Neural cell (in vitro differentiated cells): ENCODE measurements at regions not wholly inside any gene's neighbourhood (a gene's known extent, or its start where the extent isn't known, plus 50 kb on each side); places are given as distances from the start of the nearest gene placed in this dataset.

Experiments
- H2AFZ ChIP-seq: fragments of 200-600, 300-800 bp; sonication (generic), shearing (Covaris generic); 2 replicates; pipeline ENCODE4 v1.6.0; 2014; ENCODE audit warnings: low read depth, mild to moderate bottlenecking, antibody characterized with exemption, low read length, moderate library complexity
- H3F3A ChIP-seq: fragments of 200-600 bp; shearing (Covaris generic); 2 replicates; pipeline ENCODE4 v1.6.1; 2016; ENCODE audit warnings: mild to moderate bottlenecking, moderate library complexity, mixed read lengths, antibody characterized with exemption, low read length; ENCODE audit not compliant: insufficient read depth, poor library complexity, severe bottlenecking
- H3K27ac ChIP-seq: fragments of 200-600, 300-800 bp; sonication (generic), shearing (Covaris generic); 2 replicates; pipeline ENCODE4 v1.5.1; 2014; ENCODE audit warnings: mild to moderate bottlenecking, low read length, moderate library complexity
- H3K27me3 ChIP-seq: fragments of 300-800, 200-600 bp; sonication (generic), shearing (Covaris generic); 2 replicates; pipeline ENCODE4 v1.6.0; 2014; ENCODE audit warnings: mild to moderate bottlenecking, low read depth, low read length, moderate library complexity; ENCODE audit not compliant: insufficient read depth
- H3K36me3 ChIP-seq: fragments of 300-800, 200-600 bp; sonication (generic), shearing (Covaris generic); 2 replicates; pipeline ENCODE4 v1.5.1; 2014; ENCODE audit warnings: mild to moderate bottlenecking, antibody characterized with exemption, low read length, moderate library complexity; ENCODE audit not compliant: insufficient read depth
- H3K4me2 ChIP-seq: fragments of 300-800, 200-600 bp; sonication (generic), shearing (Covaris generic); 2 replicates; pipeline ENCODE4 v1.6.0; 2014; ENCODE audit warnings: mild to moderate bottlenecking, low read length
- H3K4me3 ChIP-seq: fragments of 300-800, 200-600 bp; sonication (generic), shearing (Covaris generic); 2 replicates; pipeline ENCODE4 v1.5.1; 2014; ENCODE audit warnings: mild to moderate bottlenecking, low read length, moderate library complexity
- H3K79me2 ChIP-seq: fragments of 200-600 bp; shearing (Covaris generic); replicated peaks from 2 replicates; pipeline ENCODE4 v1.6.0; 2014; ENCODE audit warnings: mild to moderate bottlenecking, low read length, moderate library complexity; ENCODE audit not compliant: insufficient read depth
- H3K9ac ChIP-seq: fragments of 300-800, 200-600 bp; sonication (generic), shearing (Covaris generic); 2 replicates; pipeline ENCODE4 v1.6.1; 2016; ENCODE audit warnings: mild to moderate bottlenecking, low read length, mixed read lengths
- H3K9me2 ChIP-seq: fragments of 200-600 bp; shearing (Covaris generic); 2 replicates; pipeline ENCODE4 v1.6.1; 2016; ENCODE audit warnings: mild to moderate bottlenecking, low read length, mixed read lengths; ENCODE audit not compliant: insufficient read depth
- H3K9me3 ChIP-seq: fragments of 200-600, 300-800 bp; sonication (generic), shearing (Covaris generic); 2 replicates; pipeline ENCODE4 v1.6.1; 2016; ENCODE audit warnings: mild to moderate bottlenecking, mixed run types, low read length, moderate library complexity, mixed read lengths
- H4K20me1 ChIP-seq: fragments of 200-600 bp; shearing (Covaris generic); 2 replicates; pipeline ENCODE4 v1.6.1; 2016; ENCODE audit warnings: mild to moderate bottlenecking, mixed run types; ENCODE audit not compliant: insufficient read depth
- CTCF ChIP-seq: fragments of 450-650 bp; IDR thresholded peaks from 2 replicates; pipeline ENCODE4 v1.5.1; 2014; ENCODE audit warnings: antibody characterized with exemption, mild to moderate bottlenecking, moderate library complexity; ENCODE audit not compliant: poor library complexity, severe bottlenecking
- EP300 ChIP-seq: fragments of 450-650 bp; conservative IDR thresholded peaks from 2 replicates; pipeline ENCODE4 v1.6.1; 2014; ENCODE audit warnings: antibody characterized with exemption, mild to moderate bottlenecking, moderate library complexity; ENCODE audit not compliant: poor library complexity, severe bottlenecking
- EZH2 ChIP-seq: fragments of 200-600, 300-800 bp; shearing (Covaris generic), sonication (generic); IDR thresholded peaks from 2 replicates; pipeline ENCODE4 v1.6.1; 2014; ENCODE audit warnings: antibody characterized with exemption, low read length, borderline replicate concordance, mild to moderate bottlenecking; ENCODE audit not compliant: insufficient read depth, poor library complexity, severe bottlenecking
- MXI1 ChIP-seq: fragments of 450-650 bp; conservative IDR thresholded peaks from 2 replicates; pipeline ENCODE4 v1.6.1; 2014; ENCODE audit warnings: antibody characterized with exemption, mild to moderate bottlenecking; ENCODE audit not compliant: poor library complexity, severe bottlenecking
- POLR2AphosphoS5 ChIP-seq: IDR thresholded peaks from 2 replicates; pipeline ENCODE4 v1.6.1; 2012
- RAD21 ChIP-seq: fragments of 450-650 bp; conservative IDR thresholded peaks from 2 replicates; pipeline ENCODE4 v1.6.1; 2014; ENCODE audit warnings: antibody characterized with exemption, mild to moderate bottlenecking, moderate library complexity
- REST ChIP-seq: IDR thresholded peaks from 2 replicates; pipeline ENCODE4 v1.6.1; 2012; ENCODE audit warnings: borderline replicate concordance
- SMC3 ChIP-seq: fragments of 450-650 bp; conservative IDR thresholded peaks from 2 replicates; pipeline ENCODE4 v1.6.1; 2014; ENCODE audit warnings: antibody characterized with exemption, mild to moderate bottlenecking, moderate library complexity; ENCODE audit not compliant: poor library complexity
- TAF1 ChIP-seq: IDR thresholded peaks from 2 replicates; pipeline ENCODE4 v1.6.1; 2012; ENCODE audit warnings: low read depth

- no peak overlapping the region for H2AFZ ChIP-seq
Observed at GRCh38 chr13:103275081-103275480, 208.9 kb upstream of the SLC10A2 start.

GRCh38 chr13:103273825-103274224 is 207.6 kb upstream of the SLC10A2 start:
- Histone ChIP-seq H2AFZ (no peak overlapping the region), H3F3A (no peaks in the 10 kb centered on the region), H3K36me3 (no peaks in the 10 kb centered on the region), H3K4me2 (no peak overlapping the region), H3K79me2 (no peaks in the 10 kb centered on the region), H3K9ac (no peak overlapping the region), H3K27ac (no peak overlapping the region), H3K27me3 (no peaks in the 10 kb centered on the region), H3K9me2 (no peaks in the 10 kb centered on the region), H3K9me3 (no peaks in the 10 kb centered on the region), H3K4me3 (no peak overlapping the region), H4K20me1 (no peaks in the 10 kb centered on the region)
- TF ChIP-seq POLR2AphosphoS5 (no peak), EP300 (no peak), REST (no peak), RAD21 (no peak), TAF1 (no peak), CTCF (no peak), MXI1 (no peak), SMC3 (no peak), EZH2 (no peak)

More at GRCh38 chr13:103275081-103275480, 208.9 kb upstream of the SLC10A2 start:
- Histone ChIP-seq H3F3A (no peaks in the 10 kb centered on the region), H3K4me2 (no peak overlapping the region), H3K79me2 (no peaks in the 10 kb centered on the region), H4K20me1 (no peaks in the 10 kb centered on the region), H3K9me3 (no peaks in the 10 kb centered on the region), H3K36me3 (no peaks in the 10 kb centered on the region), H3K9me2 (no peaks in the 10 kb centered on the region), H3K27me3 (no peaks in the 10 kb centered on the region), H3K27ac (no peak overlapping the region), H3K4me3 (no peak overlapping the region), H3K9ac (no peak overlapping the region)
- TF ChIP-seq RAD21 (no peak), TAF1 (no peak)

GRCh38 chr13:103272770-103273169 is 206.6 kb upstream of the SLC10A2 start:
- no peaks in the 10 kb centered on the region for H3K27me3 ChIP-seq
- H3K36me3 ChIP-seq: no peaks in the 10 kb centered on the region
- H4K20me1 ChIP-seq: no peaks in the 10 kb centered on the region
- no peak overlapping the region for H2AFZ ChIP-seq
- H3K4me2 ChIP-seq: no peak overlapping the region
- H3K9me2 ChIP-seq: no peaks in the 10 kb centered on the region
- no peak overlapping the region for H3K9ac ChIP-seq
- no peak overlapping the region for H3K27ac ChIP-seq
- TF ChIP-seq TAF1: no peak
- TF ChIP-seq REST: no peak
- TF ChIP-seq EZH2: no peak
- TF ChIP-seq MXI1: no peak
- no peak for TF ChIP-seq SMC3
- TF ChIP-seq POLR2AphosphoS5: no peak
- TF ChIP-seq CTCF: no peak
- TF ChIP-seq EP300: no peak
- no peak for TF ChIP-seq RAD21
- no peak overlapping the region for H3K4me3 ChIP-seq
- no peaks in the 10 kb centered on the region for H3K79me2 ChIP-seq
- H3F3A ChIP-seq: no peaks in the 10 kb centered on the region
- H3K9me3 ChIP-seq: no peaks in the 10 kb centered on the region
